Astrocyte (in vitro differentiated cells and primary cell): ENCODE measurements at regions not wholly inside any gene's neighbourhood (a gene's known extent, or its start where the extent isn't known, plus 50 kb on each side); places are given as distances from the start of the nearest gene placed in this dataset.

Experiments used
- DNase-seq: peaks from one replicate; pipeline ENCODE4 v3.0.0-alpha.2; 2010; ENCODE audit warnings: low read depth
- FAIRE-seq: peaks from 2 replicates; lab custom pipeline; 2011; peaks lifted over from hg19 to GRCh38; lab: Jason Lieb, UNC
- H2AFZ ChIP-seq: 2 replicates; pipeline ENCODE4 v1.6.0; 2012; ENCODE audit warnings: low read depth, low read length, inconsistent platforms
- H3K27ac ChIP-seq: 2 replicates; pipeline ENCODE4 v1.5.1; 2011; ENCODE audit warnings: low read depth, low read length, inconsistent platforms
- H3K27me3 ChIP-seq: 2 replicates; pipeline ENCODE4 v1.6.0; 2011; ENCODE audit warnings: low read length, inconsistent platforms; ENCODE audit not compliant: insufficient read depth
- H3K36me3 ChIP-seq: 2 replicates; pipeline ENCODE4 v1.5.1; 2011; ENCODE audit warnings: low read length, inconsistent platforms; ENCODE audit not compliant: insufficient read depth
- H3K4me1 ChIP-seq: 2 replicates; pipeline ENCODE4 v1.5.1; 2011; ENCODE audit warnings: low read length, inconsistent platforms; ENCODE audit not compliant: insufficient read depth
- H3K4me2 ChIP-seq: 2 replicates; pipeline ENCODE4 v1.6.0; 2012; ENCODE audit warnings: low read length, inconsistent platforms
- H3K4me3 ChIP-seq: 2 replicates; pipeline ENCODE4 v1.5.1; 2011; ENCODE audit warnings: low read depth, mild to moderate bottlenecking, low read length, inconsistent platforms; ENCODE audit not compliant: insufficient read depth
- H3K79me2 ChIP-seq: 2 replicates; pipeline ENCODE4 v1.6.0; 2012; ENCODE audit warnings: mild to moderate bottlenecking, low read length, inconsistent platforms; ENCODE audit not compliant: insufficient read depth
- H3K9ac ChIP-seq: 2 replicates; pipeline ENCODE4 v1.6.0; 2012; ENCODE audit warnings: mild to moderate bottlenecking, low read length, inconsistent platforms
- H3K9me3 ChIP-seq: 2 replicates; pipeline ENCODE4 v1.5.1; 2012; ENCODE audit warnings: low read depth, mild to moderate bottlenecking, low read length, inconsistent platforms; ENCODE audit not compliant: insufficient read depth
- H4K20me1 ChIP-seq: 2 replicates; pipeline ENCODE4 v1.6.0; 2012; ENCODE audit warnings: low read length, inconsistent platforms; ENCODE audit not compliant: insufficient read depth
- H3K27ac Mint-ChIP-seq: one replicate; pipeline ENCODE4 v1.8.0; 2021; ENCODE audit warnings: mild to moderate bottlenecking, mixed read lengths; ENCODE audit not compliant: unreplicated experiment
- H3K27me3 Mint-ChIP-seq: one replicate; pipeline ENCODE4 v1.8.0; 2021; ENCODE audit warnings: low read depth, mixed read lengths; ENCODE audit not compliant: unreplicated experiment
- H3K36me3 Mint-ChIP-seq: one replicate; pipeline ENCODE4 v1.8.0; 2021; ENCODE audit warnings: low read depth, mixed read lengths; ENCODE audit not compliant: unreplicated experiment
- H3K4me1 Mint-ChIP-seq: one replicate; pipeline ENCODE4 v1.8.0; 2021; ENCODE audit warnings: low read depth, mixed read lengths; ENCODE audit not compliant: unreplicated experiment
- H3K4me3 Mint-ChIP-seq: one replicate; pipeline ENCODE4 v1.8.0; 2021; ENCODE audit warnings: mild to moderate bottlenecking, moderate library complexity, mixed read lengths; ENCODE audit not compliant: unreplicated experiment
- H3K9me3 Mint-ChIP-seq: one replicate; pipeline ENCODE4 v1.8.0; 2021; ENCODE audit warnings: mild to moderate bottlenecking, mixed read lengths; ENCODE audit not compliant: unreplicated experiment
- EZH2 ChIP-seq: IDR thresholded peaks from 2 replicates; pipeline ENCODE4 v1.6.1; 2012; ENCODE audit warnings: mild to moderate bottlenecking, low read length, inconsistent platforms; ENCODE audit not compliant: insufficient read depth
- TF ChIP-seq, protein P1 (sequence below): IDR thresholded peaks from 2 replicates; pipeline ENCODE4 v1.5.1; 2011; ENCODE audit warnings: low read depth, mild to moderate bottlenecking, inconsistent platforms, low read length, moderate library complexity; ENCODE audit not compliant: insufficient read depth

DNA sequence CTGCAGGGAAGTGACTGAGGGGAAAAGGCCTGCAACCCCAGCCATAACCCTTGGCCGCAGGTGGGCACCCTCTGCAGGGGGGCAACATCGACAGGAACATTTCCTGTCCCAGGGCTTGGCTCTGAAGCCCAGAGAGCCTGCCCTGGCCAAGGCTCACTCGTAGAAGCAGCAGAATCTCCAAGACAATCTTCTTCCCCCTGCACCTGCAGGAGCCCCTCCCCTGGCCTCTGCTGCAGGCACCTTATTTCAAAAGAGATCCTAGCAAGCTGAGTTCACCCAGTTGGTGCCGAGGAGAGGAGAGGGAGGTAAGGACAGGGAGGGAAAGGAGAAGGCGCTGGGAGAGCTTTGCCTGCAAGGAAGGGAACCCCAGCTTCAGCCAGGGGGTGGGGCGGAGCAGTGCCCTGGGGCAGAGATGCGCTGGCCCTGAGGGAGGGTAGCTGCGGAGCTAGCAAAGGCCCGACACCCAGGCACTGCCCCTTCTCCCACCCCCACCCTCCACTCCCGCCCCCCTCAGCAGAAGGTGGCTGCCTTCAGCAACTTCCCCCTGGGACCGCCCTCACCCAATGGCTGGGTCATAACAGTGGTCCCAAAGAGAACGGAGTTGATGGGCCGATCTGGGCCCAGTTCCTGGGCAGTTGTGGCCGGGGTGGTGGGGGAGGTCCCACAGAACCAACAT lies 104.3 kb upstream of the TNRC6C start:
- peaks cover 3% of the 10 kb centered on the region for H3K9me3 Mint-ChIP-seq
- TF ChIP-seq, protein P1, sequence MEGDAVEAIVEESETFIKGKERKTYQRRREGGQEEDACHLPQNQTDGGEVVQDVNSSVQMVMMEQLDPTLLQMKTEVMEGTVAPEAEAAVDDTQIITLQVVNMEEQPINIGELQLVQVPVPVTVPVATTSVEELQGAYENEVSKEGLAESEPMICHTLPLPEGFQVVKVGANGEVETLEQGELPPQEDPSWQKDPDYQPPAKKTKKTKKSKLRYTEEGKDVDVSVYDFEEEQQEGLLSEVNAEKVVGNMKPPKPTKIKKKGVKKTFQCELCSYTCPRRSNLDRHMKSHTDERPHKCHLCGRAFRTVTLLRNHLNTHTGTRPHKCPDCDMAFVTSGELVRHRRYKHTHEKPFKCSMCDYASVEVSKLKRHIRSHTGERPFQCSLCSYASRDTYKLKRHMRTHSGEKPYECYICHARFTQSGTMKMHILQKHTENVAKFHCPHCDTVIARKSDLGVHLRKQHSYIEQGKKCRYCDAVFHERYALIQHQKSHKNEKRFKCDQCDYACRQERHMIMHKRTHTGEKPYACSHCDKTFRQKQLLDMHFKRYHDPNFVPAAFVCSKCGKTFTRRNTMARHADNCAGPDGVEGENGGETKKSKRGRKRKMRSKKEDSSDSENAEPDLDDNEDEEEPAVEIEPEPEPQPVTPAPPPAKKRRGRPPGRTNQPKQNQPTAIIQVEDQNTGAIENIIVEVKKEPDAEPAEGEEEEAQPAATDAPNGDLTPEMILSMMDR, result no peak
- TF ChIP-seq EZH2, result no peak
- H3K27ac Mint-ChIP-seq, result no peak overlapping the region
- Histone ChIP-seq H3K9ac (no peak overlapping the region), H4K20me1 (no peaks in the 10 kb centered on the region), H3K27me3 (peaks cover 6% of the 10 kb centered on the region), H3K79me2 (no peaks in the 10 kb centered on the region), H3K27ac (no peak overlapping the region), H3K9me3 (no peaks in the 10 kb centered on the region), H3K4me2 (no peak overlapping the region), H3K36me3 (no peaks in the 10 kb centered on the region), H2AFZ (no peak overlapping the region), H3K4me3 (no peak overlapping the region), H3K4me1 (no peaks in the 10 kb centered on the region)
- H3K36me3 Mint-ChIP-seq, result no peaks in the 10 kb centered on the region
- H3K4me3 Mint-ChIP-seq, result no peak overlapping the region
- no peak for FAIRE-seq
- no peak for DNase-seq
- peaks cover 43% of the 10 kb centered on the region for H3K27me3 Mint-ChIP-seq
- H3K4me1 Mint-ChIP-seq, result no peaks in the 10 kb centered on the region

DNA sequence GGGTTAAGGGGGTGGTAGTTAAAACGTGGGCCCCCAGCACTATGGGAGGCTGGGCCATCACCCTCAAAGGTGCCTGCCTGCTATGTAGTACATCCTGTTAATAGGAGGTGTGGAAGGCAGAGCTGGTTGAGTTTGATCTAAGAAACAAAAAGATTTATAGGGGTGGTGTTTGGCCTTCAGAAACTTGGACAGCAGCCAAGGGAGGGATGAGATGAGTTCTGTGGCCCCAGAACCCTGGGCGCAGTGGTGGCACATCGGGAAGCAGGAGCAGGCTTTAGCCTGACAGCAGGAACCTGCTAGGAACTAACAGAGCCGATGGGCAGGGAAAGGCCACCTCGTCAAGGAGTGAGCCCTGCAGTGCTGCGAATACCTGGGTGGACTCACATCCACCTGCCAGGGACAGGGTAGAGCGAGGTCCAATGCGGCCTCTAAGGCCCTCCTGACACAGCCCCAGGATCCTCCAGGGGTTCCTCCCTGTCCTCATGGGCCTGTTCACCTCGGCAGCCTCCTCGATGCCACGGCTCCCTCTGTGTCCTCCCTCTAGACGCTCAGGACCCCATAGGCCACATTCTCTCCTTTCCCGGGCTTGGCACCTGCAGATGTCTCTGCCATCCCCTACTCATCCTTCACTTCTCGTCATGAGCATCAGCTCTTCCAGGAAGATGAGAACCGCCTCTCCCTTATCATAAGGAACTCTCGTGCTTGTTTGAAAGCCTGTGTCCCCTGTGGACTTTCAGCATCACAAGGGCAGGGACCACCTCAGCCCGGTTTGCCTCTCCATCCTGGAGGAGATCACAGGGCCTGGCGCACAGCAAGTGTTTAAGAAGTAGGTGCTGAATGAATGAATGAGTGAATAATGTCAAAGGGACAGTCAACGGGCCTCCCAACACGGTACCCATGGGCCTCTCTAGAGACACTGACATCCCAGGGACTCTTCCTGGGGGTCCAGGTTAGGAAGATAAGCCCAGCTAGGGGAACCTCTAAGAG lies 103.5 kb upstream of the TNRC6C start:
- no peaks in the 10 kb centered on the region for H3K9me3 ChIP-seq
- no peak overlapping the region for H3K27ac Mint-ChIP-seq
- DNase-seq (no peak), FAIRE-seq (no peak)
- peaks cover 6% of the 10 kb centered on the region for H3K27me3 ChIP-seq
- TF ChIP-seq, protein P1, result no peak
- TF ChIP-seq EZH2, result no peak
- no peaks in the 10 kb centered on the region for H3K36me3 ChIP-seq
- H3K9me3 Mint-ChIP-seq, result peaks cover 3% of the 10 kb centered on the region
- no peaks in the 10 kb centered on the region for H4K20me1 ChIP-seq
- H3K27ac ChIP-seq, result no peak overlapping the region
- H3K4me3 ChIP-seq, result no peak overlapping the region
- no peaks in the 10 kb centered on the region for H3K4me1 ChIP-seq
- H3K4me2 ChIP-seq, result no peak overlapping the region
- no peaks in the 10 kb centered on the region for H3K36me3 Mint-ChIP-seq
- no peak overlapping the region for H2AFZ ChIP-seq
- H3K27me3 Mint-ChIP-seq, result peaks cover 51% of the 10 kb centered on the region
- no peaks in the 10 kb centered on the region for H3K79me2 ChIP-seq
- no peaks in the 10 kb centered on the region for H3K4me1 Mint-ChIP-seq
- H3K9ac ChIP-seq, result no peak overlapping the region
- H3K4me3 Mint-ChIP-seq, result no peak overlapping the region
